NCI-H524 treated with DMSO at 0.1 percent for 48 hours (cell line): ENCODE measurements at regions not wholly inside any gene's neighbourhood (a gene's known extent, or its start where the extent isn't known, plus 50 kb on each side); places are given as distances from the start of the nearest gene placed in this dataset.
"Not testable (repeated sequence)": the region's sequence is repeated elsewhere in the genome, so short reads cannot be mapped to it uniquely, and the experiment has no call there.

ENCODE experiments used
- DNase-seq: peaks from one replicate; lab custom pipeline; 2025; lab: John Stamatoyannopoulos, UW

DNA sequence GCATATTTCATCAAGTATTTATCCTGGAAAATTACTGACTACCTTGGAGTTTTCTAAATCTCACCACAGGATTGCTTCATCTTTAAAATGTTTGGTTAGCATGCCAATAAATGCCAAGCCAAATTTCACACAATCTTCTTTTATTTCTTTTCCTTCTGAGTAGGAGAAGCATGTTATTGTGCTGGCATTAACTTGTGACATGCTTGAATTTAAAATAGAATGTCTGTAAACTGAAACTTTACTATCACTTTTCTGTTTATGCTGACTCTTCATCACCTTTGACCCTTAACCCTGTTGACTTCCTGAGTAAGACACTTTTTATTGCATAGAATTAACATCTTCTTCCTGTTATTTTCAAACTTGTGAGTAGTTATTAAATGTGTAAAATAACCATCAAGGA, 56.2 kb upstream of the LRRTM4 start:
- no peak for DNase-seq

DNA sequence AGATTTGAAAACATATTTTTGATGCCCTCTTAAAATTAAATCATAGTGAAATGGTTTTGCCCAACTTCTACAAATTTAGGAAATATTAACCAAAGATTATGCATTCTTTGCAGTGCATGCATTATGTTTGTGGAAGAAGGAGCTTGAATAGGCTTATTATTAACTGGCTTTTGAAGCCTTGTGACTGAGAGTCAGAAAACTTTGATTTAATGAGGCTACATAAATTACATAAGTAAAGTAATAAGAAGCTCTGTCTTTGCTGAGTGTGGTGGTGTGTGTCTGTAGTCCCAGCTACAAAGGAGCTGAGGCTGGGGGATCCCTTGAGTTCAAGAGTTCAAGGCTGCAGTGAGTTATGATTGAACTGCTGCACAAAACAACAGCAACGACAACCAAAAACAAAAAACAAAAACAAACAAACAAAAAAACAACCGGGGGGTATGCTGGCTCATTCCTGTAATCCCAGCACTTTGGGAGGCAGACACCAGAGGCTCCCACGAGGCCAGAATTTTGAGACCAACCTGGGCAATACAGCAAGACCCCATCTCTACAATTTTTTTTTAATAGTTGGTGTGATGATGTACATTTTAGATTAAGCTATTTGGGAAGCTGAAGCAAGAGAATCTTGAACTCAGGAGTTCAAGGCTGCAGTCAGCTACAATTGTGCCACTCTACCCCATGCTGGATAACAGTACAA, 57.0 kb upstream of the LRRTM4 start:
- DNase-seq, result no peak

DNA sequence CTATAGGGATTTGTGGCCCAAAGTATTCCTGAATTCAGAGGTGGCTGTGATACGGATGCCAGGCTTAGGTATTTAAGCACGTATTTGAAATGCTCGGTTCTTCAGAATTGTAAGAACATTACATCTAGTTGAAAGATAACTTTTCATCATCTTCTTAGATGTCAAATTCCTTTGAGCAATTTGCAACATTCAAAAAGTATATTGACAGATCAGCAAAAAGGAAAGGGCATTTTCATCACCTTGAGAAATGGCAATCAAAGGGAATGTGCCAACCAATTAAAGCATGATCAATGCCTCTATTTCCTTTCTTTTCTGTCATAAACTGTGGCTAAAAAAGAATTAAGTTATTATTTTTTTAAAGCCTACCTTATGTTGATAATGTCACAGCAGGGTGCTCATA, 66.3 kb upstream of the LRRTM4 start:
- DNase-seq, result no peak

DNA sequence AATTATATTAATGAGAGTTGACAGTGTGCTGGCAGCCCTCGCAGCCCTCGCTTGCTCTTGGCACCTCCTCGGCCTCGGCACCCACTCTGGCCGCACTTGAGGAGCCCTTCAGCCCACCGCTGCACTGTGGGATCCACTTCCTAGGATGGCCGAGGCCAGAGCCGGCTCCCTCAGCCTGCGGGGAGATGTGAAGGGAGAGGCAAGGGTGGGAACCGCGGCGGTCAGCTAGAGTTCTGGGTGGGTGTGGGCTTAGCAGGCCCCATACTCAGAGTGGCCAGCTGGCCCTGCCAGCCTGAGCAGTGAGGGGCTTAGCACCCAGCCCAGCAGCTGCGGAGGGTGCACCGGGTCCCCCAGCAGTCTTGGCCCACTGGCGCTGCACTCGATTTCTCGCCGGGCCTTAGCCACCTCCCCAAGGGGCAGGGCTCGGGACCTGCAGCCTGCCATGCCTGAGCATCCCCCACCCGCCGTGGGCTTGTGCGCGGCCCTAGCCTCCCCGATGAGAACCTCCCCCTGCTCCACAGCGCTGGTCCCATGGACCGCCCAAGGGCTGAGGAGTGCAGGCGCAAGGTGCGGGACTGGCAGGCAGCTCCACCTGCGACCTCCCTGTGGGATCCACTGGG, 68.2 kb upstream of the LRRTM4 start:
- no peak for DNase-seq

DNA sequence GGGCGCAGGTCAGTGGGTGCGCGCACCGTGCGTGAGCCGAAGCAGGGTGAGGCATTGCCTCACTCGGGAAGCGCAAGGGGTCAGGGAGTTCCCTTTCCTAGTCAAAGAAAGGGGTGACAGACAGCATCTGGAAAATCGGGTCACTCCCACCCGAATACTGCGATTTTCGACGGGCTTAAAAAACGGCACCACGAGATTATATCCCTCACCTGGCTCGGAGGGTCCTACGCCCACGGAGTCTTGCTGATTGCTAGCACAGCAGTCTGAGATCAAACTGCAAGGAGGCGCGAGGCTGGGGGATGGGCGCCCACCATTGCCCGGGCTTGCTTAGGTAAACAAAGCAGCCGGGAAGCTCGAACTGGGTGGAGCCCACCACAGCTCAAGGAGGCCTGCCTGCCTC, 70.8 kb upstream of the LRRTM4 start:
- not testable (repeated sequence) for DNase-seq

DNA sequence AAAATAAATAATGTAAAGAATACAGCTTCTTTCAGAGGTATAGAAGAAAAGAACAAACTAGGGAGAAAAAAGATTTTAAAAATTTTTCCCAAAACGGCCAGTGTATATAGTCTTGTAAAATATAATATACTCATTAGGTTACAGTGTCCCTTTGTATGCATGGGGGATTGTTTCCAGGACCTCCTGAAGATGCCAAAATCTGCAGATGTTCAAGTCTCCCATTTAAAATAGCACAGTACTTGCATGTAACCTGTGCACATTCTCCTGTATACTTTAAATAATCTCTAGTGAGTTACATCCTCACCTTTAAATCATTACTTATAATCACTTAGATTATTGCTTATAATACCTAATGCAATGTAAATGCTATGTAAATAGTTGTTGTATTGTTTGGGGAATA, 80.6 kb upstream of the LRRTM4 start:
- DNase-seq, result no peak

DNA sequence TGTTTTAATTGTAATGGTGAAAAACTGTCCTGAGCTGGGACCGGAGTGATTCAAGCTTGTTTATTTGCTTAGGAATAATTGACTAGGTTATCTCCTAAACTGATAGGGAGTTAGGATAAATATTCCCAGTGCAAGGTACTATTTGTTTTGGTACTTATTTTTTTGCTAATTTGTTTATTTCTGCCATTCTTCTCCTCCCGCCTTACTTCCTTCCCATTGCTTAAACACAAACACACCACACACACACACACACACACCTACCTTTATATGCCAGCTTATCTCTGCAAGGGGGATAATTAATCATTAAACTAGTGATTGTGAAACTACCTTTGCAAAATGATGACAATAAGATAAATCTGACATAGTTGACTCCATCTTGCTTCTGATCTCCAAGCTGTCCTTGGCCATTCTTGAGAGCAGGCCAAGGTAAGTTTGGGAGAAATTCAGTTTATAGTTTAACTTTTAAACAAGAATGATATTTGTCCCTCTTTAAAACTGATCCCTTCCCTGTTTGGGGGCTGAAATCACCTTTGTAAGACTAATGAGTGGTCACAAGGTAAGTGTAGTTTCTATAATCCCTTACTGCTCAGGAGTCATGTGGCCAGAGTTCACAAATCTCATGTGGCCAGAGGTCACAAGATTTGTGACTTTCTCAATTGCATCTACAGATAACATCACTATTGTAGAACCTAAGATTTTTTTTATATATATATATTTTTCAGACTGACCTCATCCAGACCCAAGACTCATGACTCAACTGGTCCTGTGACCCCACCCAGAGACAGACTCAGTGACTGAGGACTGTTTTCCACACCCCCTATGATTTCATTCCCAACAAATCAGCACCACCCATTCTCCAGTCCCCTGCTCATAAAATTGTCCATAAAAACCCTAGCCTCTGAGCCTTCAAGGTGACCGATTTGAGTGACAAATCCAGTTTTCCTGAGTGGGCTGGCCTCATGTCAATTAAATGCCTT, 83.1 kb upstream of the LRRTM4 start:
- no peak for DNase-seq

DNA sequence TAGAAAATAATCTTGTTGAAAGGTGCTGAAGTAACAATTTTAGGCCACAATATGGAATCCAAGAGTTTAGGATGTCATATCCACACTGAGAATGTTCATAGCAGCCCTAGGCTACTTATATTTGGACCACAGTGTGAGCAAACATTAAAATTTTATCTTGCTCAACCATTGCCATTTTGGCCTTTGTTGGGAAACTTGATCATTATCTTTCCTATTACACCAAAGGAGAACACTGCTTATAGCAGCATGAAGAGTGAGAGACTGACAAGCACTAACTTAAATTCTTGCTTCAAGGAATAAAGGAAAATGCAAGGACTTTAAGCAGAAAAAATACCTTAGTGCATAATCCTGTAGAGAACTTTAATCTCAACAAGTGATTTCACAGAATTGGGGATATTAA, 86.3 kb upstream of the LRRTM4 start:
- no peak for DNase-seq

DNA sequence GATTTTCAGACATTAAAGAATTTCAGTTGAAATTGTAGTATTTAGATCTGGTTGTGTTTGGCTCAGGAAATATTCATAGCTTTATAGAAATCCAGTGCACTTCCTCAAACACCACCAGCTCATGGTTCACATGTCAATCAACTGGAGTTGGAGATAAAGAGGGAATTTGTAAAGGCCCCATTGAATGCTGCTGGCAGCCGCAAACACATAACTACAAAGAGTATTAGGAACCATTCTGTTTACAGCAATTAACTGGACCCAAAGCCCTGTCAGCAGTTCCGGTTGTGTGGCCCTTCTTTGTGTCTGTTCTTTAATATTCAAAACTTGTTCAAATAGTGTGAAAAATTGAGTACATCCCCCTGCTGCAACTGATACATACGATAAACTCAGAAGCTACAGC, 107.4 kb upstream of the LRRTM4 start:
- no peak for DNase-seq

DNA sequence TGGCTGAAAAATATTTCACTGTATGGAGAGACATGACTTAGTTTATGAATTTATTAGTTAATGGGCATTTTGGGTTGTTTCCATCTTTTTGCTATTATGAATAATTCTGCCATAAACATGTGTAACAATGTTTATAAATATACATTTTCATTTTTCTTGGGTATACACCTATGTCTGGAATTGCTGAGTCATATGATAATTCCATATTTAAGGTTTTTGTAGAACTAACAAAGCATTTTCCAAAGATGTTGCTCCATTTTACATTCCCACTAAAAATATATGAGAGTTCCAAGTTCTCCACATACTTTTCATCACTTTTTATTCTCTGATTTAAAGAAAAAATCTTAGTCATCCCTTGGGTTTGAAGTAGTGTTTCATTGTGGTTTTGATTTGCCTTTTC, 108.8 kb upstream of the LRRTM4 start:
- DNase-seq, result no peak

DNA sequence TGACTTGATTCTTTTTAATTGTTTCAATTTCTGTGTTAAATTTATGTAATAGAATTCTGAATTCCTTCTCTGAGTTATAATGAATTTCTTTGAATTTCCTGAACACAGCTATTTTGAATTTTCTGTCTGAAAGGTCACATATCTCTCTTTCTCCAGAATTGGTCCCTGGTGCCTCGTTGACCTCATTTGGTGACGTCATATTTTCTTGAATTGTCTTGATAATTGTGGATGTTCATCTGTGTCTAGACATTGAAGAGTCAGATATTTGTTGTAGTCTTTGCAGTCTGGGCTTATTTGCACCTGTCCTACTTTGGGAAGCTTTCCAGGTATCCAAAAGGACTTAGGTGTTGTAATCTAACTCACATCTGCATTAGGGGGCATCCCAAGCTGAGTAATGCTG, 111.4 kb upstream of the LRRTM4 start:
- no peak for DNase-seq

DNA sequence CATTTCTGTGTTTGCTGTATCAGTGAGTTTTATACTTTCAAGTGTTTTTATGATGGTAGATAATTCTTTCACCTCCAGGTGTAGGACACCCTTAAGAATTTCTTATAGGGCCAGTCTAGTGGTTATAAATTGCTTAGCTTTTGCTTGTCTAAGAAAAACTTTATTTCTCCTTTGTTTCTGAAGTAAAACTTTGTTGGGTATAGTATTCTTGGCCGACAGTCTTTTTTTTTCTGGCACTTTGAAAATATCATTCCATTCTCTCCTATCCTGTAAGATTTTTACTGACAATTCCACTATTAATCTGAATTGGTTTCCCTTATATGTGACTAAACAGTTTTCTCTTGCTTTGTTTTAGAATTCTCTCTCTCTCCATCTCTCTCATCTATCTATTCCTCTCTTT, 118.7 kb upstream of the LRRTM4 start:
- DNase-seq, result no peak

DNA sequence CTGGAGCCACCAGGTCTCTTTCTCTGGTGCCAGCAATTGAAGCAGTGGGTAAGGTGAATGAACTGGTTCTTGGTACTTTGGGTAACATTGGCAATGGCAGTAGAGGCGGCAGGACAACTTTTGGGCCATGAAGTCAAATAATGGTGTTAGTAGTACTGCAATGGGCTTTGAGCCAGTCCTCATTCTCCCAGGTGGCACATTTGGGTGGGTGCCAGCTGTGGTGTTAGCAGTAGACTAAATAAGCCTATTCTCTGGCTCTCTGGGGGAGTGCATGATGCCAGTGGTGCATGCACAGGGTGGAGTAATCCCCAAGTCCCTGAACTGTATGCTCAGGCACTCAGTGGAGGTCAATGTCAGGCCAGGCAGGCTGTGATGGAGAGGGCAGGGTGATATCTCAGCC, 120.2 kb upstream of the LRRTM4 start:
- no peak for DNase-seq

DNA sequence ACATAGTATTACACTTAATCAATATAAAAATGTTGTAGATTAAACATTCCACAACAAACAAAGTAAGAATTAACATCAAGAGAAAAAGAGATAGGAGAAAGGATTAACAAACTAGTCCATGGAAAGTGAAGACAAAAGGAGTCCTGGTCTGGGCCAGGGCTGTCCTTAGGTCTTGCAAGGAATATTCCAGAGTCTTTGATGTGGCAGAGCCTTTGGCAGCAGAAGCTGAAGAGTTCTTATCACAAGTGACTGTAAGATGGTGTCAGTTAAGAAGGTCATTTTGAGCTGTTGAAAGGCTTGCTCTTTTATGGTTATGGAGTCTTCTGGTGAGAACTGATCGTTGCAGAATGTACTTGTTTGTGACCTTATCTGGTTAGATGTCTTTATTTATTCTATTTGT, 127.7 kb upstream of the LRRTM4 start:
- DNase-seq, result no peak

DNA sequence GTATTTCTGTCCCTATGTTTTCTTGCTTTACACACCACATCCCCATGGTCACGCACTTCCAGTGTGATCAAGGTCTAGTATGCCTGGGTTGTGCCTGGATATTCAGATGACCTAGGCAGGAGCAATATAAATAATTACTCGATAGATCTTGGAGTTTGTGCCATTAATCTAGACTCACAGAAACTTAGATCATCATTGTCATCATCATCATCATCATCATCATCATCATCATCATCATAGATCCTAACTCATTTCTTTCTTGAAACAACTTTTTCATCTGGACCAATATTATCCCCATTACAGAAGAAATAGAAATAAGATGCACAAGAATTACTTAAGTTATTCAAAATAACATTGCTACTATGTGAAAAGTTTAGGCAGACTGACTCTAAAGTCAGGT, 130.3 kb upstream of the LRRTM4 start:
- DNase-seq, result no peak

DNA sequence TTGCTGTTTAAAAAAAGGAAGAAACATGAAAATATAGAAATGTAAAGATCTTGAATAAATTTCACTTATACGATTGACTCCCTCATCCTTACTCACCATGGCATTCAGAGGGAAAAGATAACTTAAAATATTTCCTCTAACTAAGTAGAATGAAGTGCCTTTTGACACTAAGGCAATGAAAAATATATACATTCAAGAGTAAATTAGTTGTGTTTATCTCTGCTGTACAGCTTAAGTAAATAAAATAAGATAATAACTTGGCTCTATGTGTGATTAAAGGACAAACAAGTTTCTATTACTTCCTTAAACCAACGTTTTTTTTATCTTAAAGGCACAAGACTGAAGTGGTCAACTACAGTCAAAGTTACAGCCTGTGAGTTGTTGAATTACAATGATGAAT, 142.3 kb upstream of the LRRTM4 start:
- no peak for DNase-seq

DNA sequence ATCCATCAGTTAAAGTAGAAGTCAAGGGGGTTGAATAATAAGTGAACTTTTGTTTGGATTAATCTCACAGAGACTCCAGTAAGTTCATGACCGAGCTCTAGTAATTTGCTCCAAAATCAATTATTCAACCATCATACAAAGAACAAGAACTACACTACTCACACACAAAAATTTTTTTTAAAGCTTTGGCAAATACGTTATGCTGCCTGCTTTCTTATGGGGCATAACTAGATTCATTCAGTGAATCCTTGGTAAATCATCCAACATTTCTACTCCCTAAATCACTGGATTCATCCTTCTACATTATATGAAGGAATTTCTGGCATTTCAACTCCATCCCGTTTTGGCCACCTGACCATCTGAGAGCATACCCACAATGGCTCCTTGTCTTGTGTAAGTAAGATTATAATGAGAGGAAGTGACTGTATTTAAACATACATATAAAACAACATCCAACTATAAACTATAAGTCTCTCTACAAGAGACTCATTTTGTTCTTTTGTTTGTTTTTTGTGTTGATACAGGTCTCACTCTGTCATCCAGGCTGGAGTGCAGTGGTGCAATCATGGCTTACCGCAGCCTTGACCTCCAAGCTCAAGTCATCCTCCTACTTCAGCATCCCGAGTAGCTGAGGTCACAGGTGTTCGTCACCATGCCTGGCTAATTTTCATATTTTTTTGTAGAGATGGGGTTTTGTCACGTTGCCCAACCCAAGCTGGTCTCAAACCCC, 144.2 kb upstream of the LRRTM4 start:
- no peak for DNase-seq

DNA sequence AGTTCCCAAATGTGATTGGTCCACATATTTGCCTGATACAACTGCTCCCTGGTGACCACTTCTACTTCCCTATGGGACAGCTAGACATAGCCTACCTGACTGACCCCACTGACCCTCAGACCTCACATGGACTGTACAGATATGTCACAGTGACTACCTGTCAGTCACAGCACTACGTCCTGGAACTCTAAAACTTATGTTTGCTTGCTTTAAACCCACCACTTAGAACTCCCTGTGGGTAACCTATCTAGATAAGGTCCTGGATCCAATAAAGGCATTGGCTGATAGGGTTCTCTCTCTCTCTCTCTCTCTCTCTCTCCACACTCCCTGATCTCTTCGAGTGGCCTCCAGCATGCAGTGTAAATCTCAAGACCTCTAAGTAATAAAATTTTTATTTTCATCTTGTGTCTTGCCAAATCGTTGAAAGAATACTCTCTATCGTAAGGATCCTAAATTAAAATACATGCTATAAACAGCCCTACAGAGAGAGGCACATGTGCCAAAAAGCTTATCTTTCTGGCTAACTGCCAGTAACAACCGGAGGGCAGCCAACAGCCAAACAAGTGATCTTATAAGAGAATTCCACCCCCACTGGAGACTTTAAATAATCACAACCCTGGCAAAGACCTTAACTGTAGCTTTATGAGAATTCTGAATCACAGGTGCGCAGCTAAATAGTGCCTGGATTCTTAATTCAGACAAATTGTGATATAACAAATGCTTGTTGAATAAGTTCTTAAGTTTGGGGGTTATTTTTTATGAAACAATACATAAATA, 162.6 kb upstream of the LRRTM4 start:
- not testable (repeated sequence) for DNase-seq

DNA sequence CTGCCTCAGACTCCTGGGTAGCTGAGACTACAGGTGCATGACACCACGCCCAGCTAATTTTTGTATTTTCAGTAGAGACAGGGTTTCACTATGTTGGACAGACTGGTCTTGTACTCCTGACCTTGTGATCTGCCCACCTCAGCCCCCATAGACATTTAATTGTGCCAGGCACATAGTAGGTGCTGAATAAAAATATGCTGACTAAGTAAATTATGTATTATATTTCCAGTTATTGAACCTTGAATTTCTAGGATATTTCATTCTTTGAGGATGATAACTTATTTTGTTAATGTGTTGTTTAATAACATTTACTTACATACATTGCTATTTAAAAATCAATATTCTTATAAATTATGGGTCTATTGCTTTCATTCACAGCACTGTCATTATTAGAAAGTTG, 190.4 kb upstream of the LRRTM4 start:
- no peak for DNase-seq

DNA sequence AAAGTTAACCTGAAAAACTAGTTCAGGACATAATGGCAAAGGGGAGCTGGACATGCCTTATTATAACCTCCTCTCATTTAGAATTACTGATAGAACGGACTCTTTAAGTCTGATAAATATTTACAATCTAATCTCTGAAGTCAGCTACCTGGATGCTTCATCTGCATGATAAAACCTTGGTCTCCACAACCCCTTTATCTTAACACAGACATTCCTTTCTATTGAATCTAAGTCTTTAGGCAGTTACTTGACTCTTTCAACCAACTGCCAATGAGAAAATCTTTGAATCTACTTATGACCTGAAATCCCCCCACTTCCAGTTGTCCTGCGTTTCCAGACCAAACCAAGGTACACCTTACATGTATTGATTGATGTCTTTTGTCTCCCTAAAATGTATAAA, 191.2 kb upstream of the LRRTM4 start:
- DNase-seq, result no peak

DNA sequence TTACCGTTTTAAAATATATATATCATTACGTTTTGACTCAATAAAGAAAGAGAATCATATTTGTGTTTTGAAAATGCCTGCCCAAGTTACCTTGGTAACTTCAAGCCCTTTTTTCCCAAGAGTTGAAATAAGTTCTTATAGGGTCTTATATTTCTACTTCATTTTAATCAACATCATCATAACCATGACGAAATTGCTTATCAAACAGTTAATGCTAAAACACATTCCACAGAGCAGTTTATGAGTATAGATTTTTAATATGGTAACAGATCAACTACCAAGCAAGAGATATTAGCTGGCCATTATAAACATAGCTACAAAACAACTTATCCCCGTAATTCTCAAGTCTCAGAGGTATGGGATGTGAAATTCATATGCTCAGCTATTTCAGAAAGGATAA, 197.9 kb upstream of the LRRTM4 start:
- DNase-seq, result no peak

DNA sequence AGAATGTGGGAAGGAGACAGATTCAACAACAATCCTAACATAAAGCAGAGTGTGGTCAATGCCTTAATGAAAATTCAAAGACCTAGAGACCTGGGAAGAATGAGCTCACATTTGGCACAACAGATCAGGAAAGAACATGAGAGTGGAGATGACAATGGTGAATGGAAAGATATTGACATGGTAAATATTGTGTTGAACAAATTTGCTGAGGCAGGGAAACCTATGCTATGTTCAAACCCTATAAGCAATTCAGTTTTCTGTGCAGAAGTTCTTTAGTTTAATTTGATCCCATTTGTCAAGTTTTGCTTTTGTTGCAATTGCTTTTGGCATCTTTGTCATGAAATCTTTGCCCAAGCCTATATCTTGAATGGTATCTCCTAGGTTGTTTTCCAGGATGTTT, 199.4 kb upstream of the LRRTM4 start:
- no peak for DNase-seq
